ENCODE measurements at regions not wholly inside any gene's neighbourhood (a gene's known extent, or its start where the extent isn't known, plus 50 kb on each side); places are given as distances from the start of the nearest gene placed in this dataset.

- TF ChIP-seq SP1 (IDR thresholded peaks at IDR 0.05) (no peak), SUZ12 (IDR thresholded peaks at IDR 0.05) (no peak), ELF4 (IDR thresholded peaks at IDR 0.05) (no peak), NFRKB (IDR thresholded peaks at IDR 0.05) (no peak), FOXM1 (IDR thresholded peaks at IDR 0.05; ENCODE audit: borderline replicate concordance) (no peak), LEF1 (IDR thresholded peaks at IDR 0.05; ENCODE audit: borderline replicate concordance) (no peak), ZNF384 (IDR thresholded peaks at IDR 0.05) (no peak)
Measured at GRCh38 chr1:172851856-172852255, 193.0 kb downstream of the FASLG start.

All from HEK293T (cell line).